HEK293 (cell line): ENCODE measurements at regions not wholly inside any gene's neighbourhood (a gene's known extent, or its start where the extent isn't known, plus 50 kb on each side); places are given as distances from the start of the nearest gene placed in this dataset.

Experiments
- CTCF ChIA-PET: fragments of 350-600 bp; formaldehyde crosslinking; extraction: SDS; loops from one replicate; lab custom pipeline; 2021; ENCODE audit warnings: antibody characterized with exemption; lab: Yijun Ruan, JAX
- POLR2A ChIA-PET: fragments of 300-600 bp; formaldehyde crosslinking; extraction: SDS; loops from one replicate; lab custom pipeline; 2020; ENCODE audit warnings: antibody characterized with exemption, inconsistent platforms; lab: Yijun Ruan, JAX
- H3K27ac ChIP-seq: fragments of 200-500 bp; sonication (Bioruptor generic); 2 replicates; pipeline ENCODE4 v1.5.1; 2014; ENCODE audit warnings: low read depth, low read length, control low read depth, inconsistent platforms; ENCODE audit errors: extremely low read depth
- H3K36me3 ChIP-seq, 2 experiments: fragments of 200-500 bp in 1 of 2; sonication (Bioruptor generic) in 1 of 2; 1 replicate in 1 of 2; 2 replicates in 1 of 2; pipeline ENCODE4 v1.5.1; 2014 to 2017; ENCODE audit warnings: inconsistent platforms in 2 of 2, low read length in 2 of 2; ENCODE audit not compliant: control insufficient read depth in 2 of 2, insufficient read depth in 1 of 2
- H3K4me1 ChIP-seq: fragments of 200-500 bp; sonication (Bioruptor generic); 2 replicates; pipeline ENCODE4 v1.5.1; 2014; ENCODE audit warnings: mild to moderate bottlenecking, low read length, inconsistent platforms; ENCODE audit not compliant: control insufficient read depth, insufficient read depth
- H3K4me3 ChIP-seq: 2 replicates; pipeline ENCODE4 v1.5.1; 2011; ENCODE audit warnings: low read depth, mild to moderate bottlenecking, control low read depth, low read length, moderate library complexity
- H3K9me3 ChIP-seq: fragments of 200-500 bp; sonication (Bioruptor generic); 2 replicates; pipeline ENCODE4 v1.5.1; 2014; ENCODE audit warnings: low read depth, low read length, inconsistent platforms; ENCODE audit not compliant: control insufficient read depth, insufficient read depth
- GLI2 ChIP-seq: fragments of 450-650 bp; formaldehyde crosslinking; IDR thresholded peaks from 2 replicates; pipeline ENCODE4; 2017; ENCODE audit warnings: missing biosample characterization, missing genetic modification characterization, low read depth, borderline replicate concordance
- MEIS1 ChIP-seq: sonication (generic); formaldehyde crosslinking; IDR thresholded peaks from 2 replicates; pipeline ENCODE4 v1.8.1; 2022; ENCODE audit warnings: missing genetic modification reagents, mild to moderate bottlenecking, borderline replicate concordance
- PATZ1 ChIP-seq: fragments of 450-650 bp; formaldehyde crosslinking; IDR thresholded peaks from 2 replicates; pipeline ENCODE4 v1.5.1; 2016; ENCODE audit warnings: missing biosample characterization, missing genetic modification characterization
- PBX3 ChIP-seq: sonication (generic); formaldehyde crosslinking; IDR thresholded peaks from 2 replicates; pipeline ENCODE4 v1.8.1; 2022; ENCODE audit warnings: mild to moderate bottlenecking, moderate library complexity, missing genetic modification reagents
- REST ChIP-seq: fragments of 450-650 bp; formaldehyde crosslinking; IDR thresholded peaks from 2 replicates; pipeline ENCODE4 v1.5.1; 2016; ENCODE audit warnings: missing biosample characterization, missing genetic modification characterization
- SALL2 ChIP-seq: fragments of 450-650 bp; formaldehyde crosslinking; IDR thresholded peaks from 2 replicates; pipeline ENCODE4 v1.5.0; 2017; ENCODE audit warnings: missing biosample characterization, mild to moderate bottlenecking, missing genetic modification characterization, borderline replicate concordance
- ZBTB20 ChIP-seq: fragments of 450-650 bp; formaldehyde crosslinking; IDR thresholded peaks from 2 replicates; pipeline ENCODE4 v1.5.1; 2016; ENCODE audit warnings: missing biosample characterization, missing genetic modification characterization
- ZBTB21 ChIP-seq: fragments of 450-650 bp; formaldehyde crosslinking; IDR thresholded peaks from 2 replicates; pipeline ENCODE4 v1.5.1; 2017; ENCODE audit warnings: missing biosample characterization, missing genetic modification characterization
- ZEB2 ChIP-seq: fragments of 450-650 bp; formaldehyde crosslinking; IDR thresholded peaks from 2 replicates; pipeline ENCODE4 v1.5.1; 2016; ENCODE audit warnings: missing biosample characterization, missing genetic modification characterization
- ZNF311 ChIP-seq: fragments of 450-650 bp; formaldehyde crosslinking; IDR thresholded peaks from 2 replicates; pipeline ENCODE4 v1.5.1; 2017; ENCODE audit warnings: missing biosample characterization, missing genetic modification characterization, borderline replicate concordance
- ZNF514 ChIP-seq: fragments of 450-650 bp; formaldehyde crosslinking; IDR thresholded peaks from 2 replicates; pipeline ENCODE4 v1.5.1; 2016; ENCODE audit warnings: missing biosample characterization, missing genetic modification characterization
- ZNF530 ChIP-seq: fragments of 450-650 bp; formaldehyde crosslinking; IDR thresholded peaks from 2 replicates; pipeline ENCODE4 v1.5.1; 2016; ENCODE audit warnings: low read depth, missing biosample characterization, missing genetic modification characterization
- ZNF830 ChIP-seq: fragments of 450-650 bp; IDR thresholded peaks from 2 replicates; pipeline ENCODE4 v1.5.0; 2018; ENCODE audit warnings: missing biosample characterization, missing genetic modification characterization, low read depth, mild to moderate bottlenecking, moderate library complexity
- ZSCAN5A ChIP-seq: fragments of 450-650 bp; formaldehyde crosslinking; IDR thresholded peaks from 2 replicates; pipeline ENCODE4 v1.5.1; 2016; ENCODE audit warnings: missing biosample characterization, missing genetic modification characterization

- no peak overlapping the region for H3K27ac ChIP-seq
These were observed 341.8 kb upstream of the CCDC179 start for GRCh38 chr11:23201936-23202522.

More at GRCh38 chr11:23201936-23202522, 341.8 kb upstream of the CCDC179 start:
- ChIA-PET POLR2A (no interaction called here), CTCF (no interaction called here)
- H3K4me3 ChIP-seq: no peak overlapping the region
- no peaks in the 10 kb centered on the region for H3K9me3 ChIP-seq
- no peaks in the 10 kb centered on the region for H3K4me1 ChIP-seq
- no peak for TF ChIP-seq ZNF311 (tag by site-specific recombination)
- no peak for TF ChIP-seq ZBTB20 (tag by site-specific recombination)
- no peak for TF ChIP-seq ZNF830
- TF ChIP-seq ZNF514 (tag by site-specific recombination): no peak
- TF ChIP-seq SALL2 (tag by site-specific recombination): no peak
- TF ChIP-seq ZSCAN5A (tag by site-specific recombination): no peak
- TF ChIP-seq ZNF530: no peak
- TF ChIP-seq REST (tag by site-specific recombination): no peak
- TF ChIP-seq ZEB2 (tag by site-specific recombination): no peak
- TF ChIP-seq MEIS1 (CRISPR knock-in tag): no peak
- no peak for TF ChIP-seq PBX3 (CRISPR knock-in tag)
- no peak for TF ChIP-seq ZBTB21 (tag by site-specific recombination)
- no peak for TF ChIP-seq GLI2 (tag by site-specific recombination)
- no peak for TF ChIP-seq PATZ1
- H3K36me3 ChIP-seq: no peaks in the 10 kb centered on the region
